ENCODE measurements at regions not wholly inside any gene's neighbourhood (a gene's known extent, or its start where the extent isn't known, plus 50 kb on each side); places are given as distances from the start of the nearest gene placed in this dataset.

DNA sequence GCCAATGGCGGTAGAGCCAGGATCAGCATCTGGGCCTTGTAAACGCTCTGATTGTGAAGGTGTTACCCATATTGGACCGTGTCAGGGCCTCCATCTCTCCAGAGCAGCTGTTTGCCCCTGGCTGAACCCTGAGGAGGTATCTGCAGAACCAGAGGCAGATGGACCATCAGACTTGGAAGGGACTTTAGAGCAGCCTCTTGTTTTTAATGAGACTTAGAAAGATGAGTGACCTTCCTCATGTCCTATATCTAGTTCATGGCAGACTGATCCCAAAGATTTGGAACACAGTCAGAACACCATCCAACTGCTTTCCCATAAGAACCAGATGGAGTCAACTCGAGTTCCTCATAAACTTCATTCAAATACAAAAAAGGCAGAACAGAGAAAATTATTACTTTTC, 135.1 kb upstream of the MSX1 start:
- no peaks in the 10 kb centered on the region for H3K9me3 ChIP-seq
- DNase-seq (ENCODE audit: extremely low spot score in 2 of 2) = no peak
- TF ChIP-seq CTCF (IDR thresholded peaks at IDR 0.05) (no peak), POLR2A (IDR thresholded peaks at IDR 0.05) (no peak), POLR2AphosphoS5 (IDR thresholded peaks at IDR 0.05; ENCODE audit: insufficient read depth in 1 of 2, low read depth in 1 of 2) (no peak)

GRCh38 chr4:4721636-4722035, 137.8 kb upstream of the MSX1 start:
- no peak for DNase-seq (ENCODE audit: extremely low spot score in 2 of 2)
- Histone ChIP-seq H3K27ac (no peak overlapping the region), H3K4me1 (peaks cover 5% of the 10 kb centered on the region), H3K4me3 (no peak overlapping the region), H3K9me3 (no peaks in the 10 kb centered on the region), H3K36me3 (no peaks in the 10 kb centered on the region), H3K27me3 (no peaks in the 10 kb centered on the region)
- TF ChIP-seq CTCF (IDR thresholded peaks at IDR 0.05) (no peak), POLR2AphosphoS5 (IDR thresholded peaks at IDR 0.05; ENCODE audit: insufficient read depth in 1 of 2, low read depth in 1 of 2) (no peak), POLR2A (IDR thresholded peaks at IDR 0.05) (no peak)
- intact Hi-C loops (cut with DNase I) = no loop called here

More for the DNA sequence above, 135.1 kb upstream of the MSX1 start:
- H3K36me3 ChIP-seq = no peaks in the 10 kb centered on the region
- no peaks in the 10 kb centered on the region for H3K27me3 ChIP-seq
- peaks cover 5% of the 10 kb centered on the region for H3K4me1 ChIP-seq
- intact Hi-C loops (cut with DNase I) = no loop called here
- H3K4me3 ChIP-seq = no peak overlapping the region
- H3K27ac ChIP-seq = no peak overlapping the region

GRCh38 chr4:4720646-4721045, 138.8 kb upstream of the MSX1 start:
- no peaks in the 10 kb centered on the region for H3K9me3 ChIP-seq
- H3K4me1 ChIP-seq = peaks cover 5% of the 10 kb centered on the region
- DNase-seq (ENCODE audit: extremely low spot score in 2 of 2) = no peak
- H3K27me3 ChIP-seq = no peaks in the 10 kb centered on the region
- TF ChIP-seq CTCF (IDR thresholded peaks at IDR 0.05) (no peak), POLR2A (IDR thresholded peaks at IDR 0.05) (no peak), POLR2AphosphoS5 (IDR thresholded peaks at IDR 0.05; ENCODE audit: insufficient read depth in 1 of 2, low read depth in 1 of 2) (no peak)
- no peak overlapping the region for H3K4me3 ChIP-seq
- intact Hi-C loops (cut with DNase I) = no loop called here
- no peaks in the 10 kb centered on the region for H3K36me3 ChIP-seq
- H3K27ac ChIP-seq = no peak overlapping the region

DNA sequence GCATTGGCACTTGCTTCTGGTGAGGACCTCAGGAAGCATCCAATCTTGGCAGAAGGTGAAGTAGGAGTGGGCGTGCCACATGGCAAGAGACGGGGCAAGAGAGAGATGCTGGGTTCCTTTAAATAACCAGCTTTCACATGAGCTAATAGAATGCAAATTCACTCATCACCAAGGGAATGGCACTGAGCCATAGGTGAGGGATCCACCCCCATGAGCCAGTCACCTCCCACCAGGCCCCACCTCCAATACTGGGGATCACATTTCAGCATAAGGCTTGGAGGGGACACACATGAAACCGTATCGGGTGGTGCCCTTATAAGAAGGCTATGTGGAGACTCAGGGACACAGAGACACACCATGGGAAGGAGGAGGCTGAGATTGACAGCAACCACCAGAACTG, 140.0 kb upstream of the MSX1 start:
- Histone ChIP-seq H3K27ac (no peak overlapping the region), H3K4me1 (no peaks in the 10 kb centered on the region), H3K36me3 (no peaks in the 10 kb centered on the region), H3K27me3 (no peaks in the 10 kb centered on the region), H3K4me3 (no peak overlapping the region), H3K9me3 (no peaks in the 10 kb centered on the region)
- no peak for DNase-seq (ENCODE audit: extremely low spot score in 2 of 2)
- intact Hi-C loops (cut with DNase I) = no loop called here
- TF ChIP-seq POLR2AphosphoS5 (IDR thresholded peaks at IDR 0.05; ENCODE audit: insufficient read depth in 1 of 2, low read depth in 1 of 2) = no peak
- no peak for TF ChIP-seq POLR2A (IDR thresholded peaks at IDR 0.05)
- no peak for TF ChIP-seq CTCF (IDR thresholded peaks at IDR 0.05)

DNA sequence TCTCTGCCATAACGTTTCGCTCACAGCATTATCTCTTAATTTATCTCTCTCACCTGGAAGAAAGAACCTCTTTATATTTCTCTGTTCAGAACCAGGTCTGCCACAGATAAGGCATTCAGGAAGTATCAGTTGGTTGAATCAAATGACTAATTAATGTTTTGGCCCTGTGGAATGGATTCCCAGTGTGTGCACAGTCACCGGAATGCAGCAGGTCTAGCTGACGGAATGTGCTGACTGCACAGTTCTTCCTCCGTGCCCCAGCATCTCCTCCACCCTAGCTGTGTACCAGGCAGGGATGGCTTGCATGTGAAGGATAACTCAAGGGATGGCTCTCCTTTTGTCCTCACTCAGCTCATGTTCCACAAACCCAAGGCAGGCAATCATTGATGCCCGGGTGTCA, 141.8 kb upstream of the MSX1 start:
- no peak for DNase-seq (ENCODE audit: extremely low spot score in 2 of 2)
- Histone ChIP-seq H3K27ac (no peak overlapping the region), H3K27me3 (no peaks in the 10 kb centered on the region), H3K4me3 (no peak overlapping the region), H3K36me3 (no peaks in the 10 kb centered on the region), H3K9me3 (no peaks in the 10 kb centered on the region), H3K4me1 (no peaks in the 10 kb centered on the region)
- no peak for TF ChIP-seq POLR2A (IDR thresholded peaks at IDR 0.05)
- no peak for TF ChIP-seq POLR2AphosphoS5 (IDR thresholded peaks at IDR 0.05; ENCODE audit: insufficient read depth in 1 of 2, low read depth in 1 of 2)
- no peak for TF ChIP-seq CTCF (IDR thresholded peaks at IDR 0.05)
- intact Hi-C loops (cut with DNase I) = no loop called here

Measured in vagina (tissue), 2 donors.